Osteoblast (primary cell): ENCODE measurements at regions not wholly inside any gene's neighbourhood (a gene's known extent, or its start where the extent isn't known, plus 50 kb on each side); places are given as distances from the start of the nearest gene placed in this dataset.

Source experiments
- DNase-seq: peaks from one replicate; pipeline ENCODE4 v3.0.0; 2011; ENCODE audit warnings: low spot score, mixed read lengths; ENCODE audit not compliant: insufficient read length; ENCODE audit errors: missing footprints
- H2AFZ ChIP-seq: 2 replicates; pipeline ENCODE4 v1.6.0; 2011; ENCODE audit warnings: mild to moderate bottlenecking, low read length
- H3K27ac ChIP-seq: 2 replicates; pipeline ENCODE4 v1.5.1; 2011; ENCODE audit warnings: mild to moderate bottlenecking, low read depth, low read length, moderate library complexity
- H3K27me3 ChIP-seq: 2 replicates; pipeline ENCODE4 v1.6.0; 2012; ENCODE audit warnings: mild to moderate bottlenecking, control low read depth, inconsistent platforms, low read length, moderate library complexity; ENCODE audit not compliant: insufficient read depth
- H3K36me3 ChIP-seq: 2 replicates; pipeline ENCODE4 v1.5.1; 2011; ENCODE audit warnings: mild to moderate bottlenecking, low read length, control low read depth, moderate library complexity; ENCODE audit not compliant: insufficient read depth
- H3K4me1 ChIP-seq: 2 replicates; pipeline ENCODE4 v1.5.1; 2011; ENCODE audit warnings: mild to moderate bottlenecking, low read length, control low read depth, moderate library complexity; ENCODE audit not compliant: insufficient read depth
- H3K4me2 ChIP-seq: 2 replicates; pipeline ENCODE4 v1.6.0; 2011; ENCODE audit warnings: mild to moderate bottlenecking, low read length; ENCODE audit not compliant: insufficient read depth
- H3K4me3 ChIP-seq: fragments of 200-600 bp; sonication (generic); 3 replicates; pipeline ENCODE4 v1.5.1; 2012; ENCODE audit warnings: mild to moderate bottlenecking, low read length, inconsistent platforms; ENCODE audit not compliant: insufficient read depth
- H3K79me2 ChIP-seq: 2 replicates; pipeline ENCODE4 v1.6.0; 2012; ENCODE audit warnings: mild to moderate bottlenecking, low read length, control low read depth, inconsistent platforms; ENCODE audit not compliant: insufficient read depth
- H3K9me3 ChIP-seq: 2 replicates; pipeline ENCODE4 v1.5.1; 2011; ENCODE audit warnings: low read depth, low read length, control low read depth
- H4K20me1 ChIP-seq: 2 replicates; pipeline ENCODE4 v1.6.0; 2012; ENCODE audit warnings: mild to moderate bottlenecking, low read length, control low read depth; ENCODE audit not compliant: insufficient read depth
- CTCF ChIP-seq: IDR thresholded peaks from 2 replicates; pipeline ENCODE4 v1.5.1; 2011; ENCODE audit warnings: mild to moderate bottlenecking, low read depth, low read length, moderate library complexity; ENCODE audit errors: extremely low read depth

DNA sequence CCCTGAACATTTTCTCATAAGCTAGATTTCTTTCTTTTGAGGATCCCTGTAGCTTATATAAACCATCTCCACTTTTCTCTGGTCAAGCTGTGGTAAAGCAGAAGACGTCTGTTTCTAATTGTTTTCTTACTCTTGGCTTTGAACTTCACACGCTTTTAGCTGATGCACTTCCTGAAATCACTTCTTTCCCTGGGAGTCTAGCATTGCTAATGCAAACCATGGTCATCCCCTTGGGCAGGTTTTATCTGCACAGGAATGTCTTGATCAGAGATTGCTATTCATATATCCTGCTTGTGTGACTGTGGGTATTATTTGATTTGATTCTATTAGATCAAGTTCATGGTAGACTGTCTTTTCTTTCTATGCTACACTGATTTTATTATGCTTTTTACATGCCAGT lies 199.2 kb upstream of the POU2AF2 start:
- H3K36me3 ChIP-seq: no peaks in the 10 kb centered on the region
- H3K27me3 ChIP-seq: no peaks in the 10 kb centered on the region
- DNase-seq: no peak
- H3K27ac ChIP-seq: no peak overlapping the region
- H3K4me3 ChIP-seq: no peak overlapping the region
- no peak overlapping the region for H3K4me2 ChIP-seq
- no peak for TF ChIP-seq CTCF
- H2AFZ ChIP-seq: no peak overlapping the region
- no peaks in the 10 kb centered on the region for H3K79me2 ChIP-seq
- H4K20me1 ChIP-seq: no peaks in the 10 kb centered on the region
- H3K4me1 ChIP-seq: no peaks in the 10 kb centered on the region
- H3K9me3 ChIP-seq: no peaks in the 10 kb centered on the region

- no peak for DNase-seq
- no peak for TF ChIP-seq CTCF
- H3K4me1 ChIP-seq: no peaks in the 10 kb centered on the region
- no peaks in the 10 kb centered on the region for H3K79me2 ChIP-seq
- H3K27ac ChIP-seq: no peak overlapping the region
- no peaks in the 10 kb centered on the region for H3K9me3 ChIP-seq
- H3K27me3 ChIP-seq: no peaks in the 10 kb centered on the region
- H3K4me3 ChIP-seq: no peak overlapping the region
- H3K4me2 ChIP-seq: no peak overlapping the region
- H4K20me1 ChIP-seq: no peaks in the 10 kb centered on the region
- no peak overlapping the region for H2AFZ ChIP-seq
- no peaks in the 10 kb centered on the region for H3K36me3 ChIP-seq
Measured at GRCh38 chr11:111045874-111046273, 199.7 kb upstream of the POU2AF2 start.

DNA sequence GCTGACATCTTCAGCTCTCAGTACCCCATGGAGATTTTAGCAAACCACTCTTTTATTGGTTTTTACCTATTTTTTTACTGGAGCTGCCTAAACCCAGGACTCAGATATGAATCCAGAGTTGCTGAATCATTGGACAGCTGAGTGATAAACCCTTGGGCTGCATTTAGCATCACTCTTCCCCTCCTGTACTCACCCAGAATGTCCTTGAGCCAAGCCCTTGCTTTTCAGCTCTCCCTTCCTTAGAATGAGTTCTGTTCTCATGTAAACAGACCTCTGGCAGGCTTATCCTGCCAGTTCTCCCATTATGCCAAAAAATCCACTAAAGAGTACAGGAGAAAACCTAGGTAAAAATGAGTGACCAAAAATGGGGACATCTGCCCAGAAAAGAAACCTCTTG lies 200.1 kb upstream of the POU2AF2 start:
- Histone ChIP-seq H3K9me3 (no peaks in the 10 kb centered on the region), H3K79me2 (no peaks in the 10 kb centered on the region), H3K4me1 (no peaks in the 10 kb centered on the region), H4K20me1 (no peaks in the 10 kb centered on the region), H3K27me3 (no peaks in the 10 kb centered on the region), H2AFZ (no peak overlapping the region), H3K27ac (no peak overlapping the region), H3K4me3 (no peak overlapping the region), H3K4me2 (no peak overlapping the region), H3K36me3 (no peaks in the 10 kb centered on the region)
- TF ChIP-seq CTCF: no peak
- DNase-seq: no peak

GRCh38 chr11:111044751-111045406 lies 200.6 kb upstream of the POU2AF2 start:
- H3K4me3 ChIP-seq: no peak overlapping the region
- H3K9me3 ChIP-seq: no peaks in the 10 kb centered on the region
- no peak overlapping the region for H3K4me2 ChIP-seq
- H3K79me2 ChIP-seq: no peaks in the 10 kb centered on the region
- TF ChIP-seq CTCF: no peak
- H4K20me1 ChIP-seq: no peaks in the 10 kb centered on the region
- H3K27ac ChIP-seq: no peak overlapping the region
- H3K36me3 ChIP-seq: no peaks in the 10 kb centered on the region
- no peak for DNase-seq
- no peaks in the 10 kb centered on the region for H3K27me3 ChIP-seq
- H3K4me1 ChIP-seq: no peaks in the 10 kb centered on the region
- no peak overlapping the region for H2AFZ ChIP-seq
